A549 (cell line): ENCODE measurements at regions not wholly inside any gene's neighbourhood (a gene's known extent, or its start where the extent isn't known, plus 50 kb on each side); places are given as distances from the start of the nearest gene placed in this dataset.

Source experiments
- ATAC-seq, 2 experiments: fragments of 200-7000 bp in 1 of 2; fragments of >200 bp in 1 of 2; cut with Nextera tagmentation in 1 of 2; cut with Tn5 transposase in 1 of 2; 3 replicates each; pipeline versions ENCODE4 v1.8.0 to v1.9.1; 2018 to 2020; ENCODE audit warnings: mild to moderate bottlenecking in 1 of 2, moderate library complexity in 1 of 2
- CTCF ChIA-PET: fragments of 300-600 bp; sonication (Branson Sonifier 250); formaldehyde crosslinking; extraction: SDS; loops from one replicate; lab custom pipeline; 2021; ENCODE audit warnings: antibody characterized with exemption, inconsistent platforms; lab: Yijun Ruan, JAX
- POLR2A ChIA-PET: fragments of 350-600 bp; formaldehyde crosslinking; extraction: SDS; loops from one replicate; lab custom pipeline; 2021; ENCODE audit warnings: antibody characterized with exemption, inconsistent platforms; lab: Yijun Ruan, JAX
- DNase-seq, 2 experiments: peaks; one replicate each; pipeline versions ENCODE4 v3.0.0 to v3.0.0-alpha.2; 2011 to 2016; ENCODE audit warnings: low read depth in 1 of 2, low spot score in 1 of 2
- FAIRE-seq: peaks from 2 replicates; lab custom pipeline; 2011; peaks lifted over from hg19 to GRCh38; lab: Jason Lieb, UNC
- H3K27ac ChIP-seq, 2 experiments: fragments of >200 bp; sonication (Bioruptor Twin); formaldehyde crosslinking; 3 replicates each; pipeline ENCODE4 v1.5.1; 2016 to 2017
- H3K4me1 ChIP-seq: fragments of >200 bp; sonication (Bioruptor Twin); formaldehyde crosslinking; 3 replicates; pipeline ENCODE4 v1.6.1; 2016
- H3K4me2 ChIP-seq: fragments of >200 bp; sonication (Bioruptor Twin); formaldehyde crosslinking; 3 replicates; pipeline ENCODE4 v1.6.1; 2016
- H3K4me3 ChIP-seq: fragments of >200 bp; sonication (Bioruptor Twin); formaldehyde crosslinking; 3 replicates; pipeline ENCODE4 v1.5.1; 2016
- H3K9me3 ChIP-seq: fragments of >200 bp; sonication (Bioruptor Twin); formaldehyde crosslinking; 3 replicates; pipeline ENCODE4 v1.6.1; 2016
- BCL3 ChIP-seq: fragments of >200 bp; sonication (Bioruptor Twin); formaldehyde crosslinking; IDR thresholded peaks from 3 replicates; pipeline ENCODE4 v1.6.1; 2016
- CBX2 ChIP-seq: fragments of 200-600 bp; sonication (generic); IDR thresholded peaks from 2 replicates; pipeline ENCODE4 v1.6.1; 2016; ENCODE audit warnings: low read depth, mild to moderate bottlenecking, borderline replicate concordance
- EHF ChIP-seq: fragments of 250-450 bp; sonication (Bioruptor Pico); IDR thresholded peaks from 2 replicates; pipeline ENCODE4 v1.5.0; 2020; ENCODE audit warnings: mild to moderate bottlenecking
- HMGXB4 ChIP-seq: fragments of 250-450 bp; sonication (Bioruptor Pico); IDR thresholded peaks from 2 replicates; pipeline ENCODE4 v1.5.0; 2021; ENCODE audit warnings: mild to moderate bottlenecking, moderate library complexity, borderline replicate concordance
- KDM1A ChIP-seq: fragments of 200-600 bp; sonication (generic); IDR thresholded peaks from 2 replicates; pipeline ENCODE4 v1.6.1; 2016; ENCODE audit warnings: low read depth, mild to moderate bottlenecking
- MAX ChIP-seq: IDR thresholded peaks from 2 replicates; pipeline ENCODE4 v1.6.1; 2012
- NFE2L2 ChIP-seq: fragments of 150-350 bp; conservative IDR thresholded peaks from 2 replicates; pipeline ENCODE4 v1.6.1; 2014; ENCODE audit warnings: low read length
- PHF8 ChIP-seq: fragments of 200-600 bp; sonication (generic); IDR thresholded peaks from 2 replicates; pipeline ENCODE4 v1.6.1; 2016; ENCODE audit warnings: low read depth, mild to moderate bottlenecking, antibody characterized with exemption, moderate library complexity, borderline replicate concordance
- POLR2A ChIP-seq: IDR thresholded peaks from 2 replicates; pipeline ENCODE4 v1.6.1; 2012; ENCODE audit warnings: mild to moderate bottlenecking, low read length
- RAD21 ChIP-seq, 2 experiments: fragments of >200 bp in 1 of 2; sonication (Bioruptor Twin) in 1 of 2; formaldehyde crosslinking in 1 of 2; IDR thresholded peaks in 1 of 2; conservative IDR thresholded peaks in 1 of 2; 2 replicates in 1 of 2; 3 replicates in 1 of 2; pipeline ENCODE4 v1.6.1; 2012 to 2018; ENCODE audit warnings: inconsistent platforms in 1 of 2
- RARB ChIP-seq: fragments of 250-450 bp; sonication (Bioruptor Pico); IDR thresholded peaks from 2 replicates; pipeline ENCODE4 v1.8.0; 2021; ENCODE audit warnings: mild to moderate bottlenecking, moderate library complexity
- RCOR1 ChIP-seq: fragments of 150-350 bp; IDR thresholded peaks from 2 replicates; pipeline ENCODE4 v1.6.1; 2014; ENCODE audit warnings: antibody characterized with exemption, low read length, low read depth
- REST ChIP-seq: fragments of 200-600 bp; sonication (generic); IDR thresholded peaks from 2 replicates; pipeline ENCODE4 v1.6.1; 2016; ENCODE audit warnings: antibody characterized with exemption, mild to moderate bottlenecking, moderate library complexity
- ZC3H11A ChIP-seq: fragments of 450-650 bp; IDR thresholded peaks from 2 replicates; pipeline ENCODE4 v1.6.1; 2014; ENCODE audit warnings: antibody characterized with exemption, mild to moderate bottlenecking
- ZFP36 ChIP-seq: fragments of 450-650 bp; IDR thresholded peaks from 2 replicates; pipeline ENCODE4 v1.6.1; 2014; ENCODE audit warnings: borderline replicate concordance; ENCODE audit not compliant: partially characterized antibody
- WGBS: methylation state at CpG from one replicate; pipeline ENCODE4 v1.1.6; 2017; ENCODE audit errors: missing lambda C conversion rate; 5-methylcytosine and 5-hydroxymethylcytosine counted together

- no peak for TF ChIP-seq MAX
- TF ChIP-seq CBX2 = no peak
- no peak for TF ChIP-seq POLR2A
- no peak for TF ChIP-seq PHF8
Observed at GRCh38 chr17:69640073-69640472, 225.6 kb downstream of the MAP2K6 start (continued).

GRCh38 chr17:69643686-69644085, 229.2 kb downstream of the MAP2K6 start:
- WGBS = 46% methylated on average over 2 of the region's 2 CpGs
- CTCF ChIA-PET = no interaction called here

GRCh38 chr17:69646729-69647128, 232.2 kb downstream of the MAP2K6 start:
- peak; percentile 79 for FAIRE-seq
- no peak overlapping the region for H3K27ac ChIP-seq
- no peak for DNase-seq

More at GRCh38 chr17:69643686-69644085, 229.2 kb downstream of the MAP2K6 start:
- ATAC-seq (no peak), FAIRE-seq (peak; percentile 28), DNase-seq (no peak)
- POLR2A ChIA-PET = no interaction called here
- Histone ChIP-seq H3K4me1 (no peaks in the 10 kb centered on the region), H3K4me2 (no peak overlapping the region), H3K27ac (no peak overlapping the region), H3K9me3 (no peaks in the 10 kb centered on the region), H3K4me3 (no peak overlapping the region)
- no peak for TF ChIP-seq ZFP36
- TF ChIP-seq NFE2L2 = no peak
- TF ChIP-seq REST = no peak

More at GRCh38 chr17:69646729-69647128, 232.2 kb downstream of the MAP2K6 start:
- H3K9me3 ChIP-seq = no peaks in the 10 kb centered on the region
- TF ChIP-seq RAD21 (conservative IDR thresholded peaks at IDR 0.05 in 1 of 2, IDR thresholded peaks at IDR 0.05 in 1 of 2) (no peak), KDM1A (no peak), RCOR1 (no peak), MAX (no peak), RARB (no peak), ZC3H11A (no peak), PHF8 (no peak), BCL3 (no peak), EHF (CRISPR knock-in tag) (no peak), HMGXB4 (no peak)
- ATAC-seq = no peak
- no peak overlapping the region for H3K4me3 ChIP-seq
- H3K4me2 ChIP-seq = no peak overlapping the region
- WGBS = 72% methylated on average over 3 of the region's 3 CpGs
- ChIA-PET POLR2A (no interaction called here), CTCF (interaction anchor here (0.7 kb wide), 2 partner anchors 8 to 79 kb away, joined by 3 read pairs; no protein-coding TSS in a partner anchor)
- H3K4me1 ChIP-seq = no peaks in the 10 kb centered on the region
